ENCODE measurements at regions not wholly inside any gene's neighbourhood (a gene's known extent, or its start where the extent isn't known, plus 50 kb on each side); places are given as distances from the start of the nearest gene placed in this dataset.

GRCh38 chr1:224545571-224545970 is 70.5 kb upstream of the CNIH3 start:
- TF ChIP-seq ESRRA (IDR thresholded peaks at IDR 0.05; ENCODE audit: low read length) (no peak), CTCF (IDR thresholded peaks at IDR 0.05 in 2 of 3, conservative IDR thresholded peaks at IDR 0.05 in 1 of 3; ENCODE audit: control insufficient read depth in 2 of 3, extremely low read depth in 1 of 3, insufficient read depth in 1 of 3, low read depth in 3 of 3, low read length in 3 of 3) (no peak)

Data from GM12878 (cell line).